SK-N-SH treated with all-trans-retinoic acid at 6 μM for 48 hours (cell line): ENCODE measurements at regions not wholly inside any gene's neighbourhood (a gene's known extent, or its start where the extent isn't known, plus 50 kb on each side); places are given as distances from the start of the nearest gene placed in this dataset.
"Not testable (repeated sequence)": the region's sequence is repeated elsewhere in the genome, so short reads cannot be mapped to it uniquely, and the experiment has no call there.

ENCODE experiments used
- ATAC-seq: fragments of 200-7000 bp; cut with Tn5 transposase; 3 replicates; pipeline ENCODE4 v1.9.1; 2020; ENCODE audit warnings: mild to moderate bottlenecking, moderate library complexity
- ARNTL ChIP-seq: fragments of 450-650 bp; formaldehyde crosslinking; IDR thresholded peaks from 2 replicates; pipeline ENCODE4 v1.5.0; 2020; ENCODE audit warnings: low read depth, mild to moderate bottlenecking, moderate library complexity, borderline replicate concordance
- BACH2 ChIP-seq: fragments of 250-450 bp; sonication (Bioruptor Pico); IDR thresholded peaks from 2 replicates; pipeline ENCODE4 v1.9.0; 2021; ENCODE audit warnings: mild to moderate bottlenecking, borderline replicate concordance
- CSDC2 ChIP-seq: fragments of 250-450 bp; sonication (Bioruptor Pico); IDR thresholded peaks from 2 replicates; pipeline ENCODE4 v1.5.0; 2020; ENCODE audit warnings: mild to moderate bottlenecking, moderate library complexity
- CSRNP3 ChIP-seq: fragments of 250-450 bp; sonication (Bioruptor Pico); IDR thresholded peaks from 2 replicates; pipeline ENCODE4 v1.5.1; 2021; ENCODE audit warnings: mild to moderate bottlenecking, moderate library complexity
- ESRRG ChIP-seq: fragments of 250-450 bp; sonication (Bioruptor Pico); IDR thresholded peaks from 2 replicates; pipeline ENCODE4 v1.6.1; 2021; ENCODE audit warnings: mild to moderate bottlenecking
- GLIS3 ChIP-seq: fragments of 250-450 bp; sonication (Bioruptor Pico); IDR thresholded peaks from 2 replicates; pipeline ENCODE4 v1.5.0; 2020; ENCODE audit warnings: mild to moderate bottlenecking, moderate library complexity
- ISL1 ChIP-seq: fragments of 250-450 bp; sonication (Bioruptor Pico); IDR thresholded peaks from 2 replicates; pipeline ENCODE4 v2.1.2; 2022; ENCODE audit warnings: mild to moderate bottlenecking, moderate library complexity
- OSR1 ChIP-seq: fragments of 250-450 bp; sonication (Bioruptor Pico); IDR thresholded peaks from 2 replicates; pipeline ENCODE4 v1.8.0; 2022; ENCODE audit warnings: moderate library complexity, mild to moderate bottlenecking, inconsistent platforms
- PATZ1 ChIP-seq: fragments of 250-450 bp; sonication (Bioruptor Pico); IDR thresholded peaks from 2 replicates; pipeline ENCODE4 v1.8.0; 2020; ENCODE audit warnings: mild to moderate bottlenecking, moderate library complexity, borderline replicate concordance
- POU6F1 ChIP-seq: fragments of 250-450 bp; sonication (Bioruptor Pico); IDR thresholded peaks from 2 replicates; pipeline ENCODE4 v1.8.0; 2021; ENCODE audit warnings: low read depth, mild to moderate bottlenecking, moderate library complexity, borderline replicate concordance
- PPARA ChIP-seq: fragments of 250-450 bp; sonication (Bioruptor Pico); IDR thresholded peaks from 2 replicates; pipeline ENCODE4 v1.5.0; 2020; ENCODE audit warnings: mild to moderate bottlenecking, borderline replicate concordance
- RARB ChIP-seq: fragments of 250-450 bp; sonication (Bioruptor Pico); IDR thresholded peaks from 2 replicates; pipeline ENCODE4 v1.8.0; 2021; ENCODE audit warnings: mild to moderate bottlenecking, moderate library complexity
- TCF4 ChIP-seq: fragments of 250-450 bp; sonication (Bioruptor Pico); IDR thresholded peaks from 2 replicates; pipeline ENCODE4 v1.8.0; 2021; ENCODE audit warnings: mild to moderate bottlenecking, moderate library complexity, borderline replicate concordance
- TOX ChIP-seq: fragments of 250-450 bp; sonication (Bioruptor Pico); IDR thresholded peaks from 2 replicates; pipeline ENCODE4 v1.8.0; 2021; ENCODE audit warnings: mild to moderate bottlenecking, moderate library complexity, borderline replicate concordance
- TSHZ2 ChIP-seq: fragments of 250-450 bp; sonication (Bioruptor Pico); IDR thresholded peaks from 2 replicates; pipeline ENCODE4 v1.5.0; 2020; ENCODE audit warnings: mild to moderate bottlenecking, moderate library complexity
- ZC3H10 ChIP-seq: fragments of 250-450 bp; sonication (Bioruptor Pico); IDR thresholded peaks from 2 replicates; pipeline ENCODE4 v1.5.1; 2021; ENCODE audit warnings: mild to moderate bottlenecking, moderate library complexity
- ZFP3 ChIP-seq: fragments of 250-450 bp; sonication (Bioruptor Pico); IDR thresholded peaks from 2 replicates; pipeline ENCODE4 v1.5.0; 2020; ENCODE audit warnings: mild to moderate bottlenecking, moderate library complexity
- ZFP30 ChIP-seq: fragments of 450-650 bp; formaldehyde crosslinking; IDR thresholded peaks from 2 replicates; pipeline ENCODE4 v1.5.0; 2022; ENCODE audit warnings: mild to moderate bottlenecking, moderate library complexity
- ZNF565 ChIP-seq: fragments of 450-650 bp; formaldehyde crosslinking; conservative IDR thresholded peaks from 2 replicates; pipeline ENCODE4 v1.5.0; 2020; ENCODE audit warnings: low read depth, mild to moderate bottlenecking, moderate library complexity
- ZNF70 ChIP-seq: fragments of 450-650 bp; formaldehyde crosslinking; IDR thresholded peaks from 2 replicates; pipeline ENCODE4 v1.5.0; 2020; ENCODE audit warnings: mild to moderate bottlenecking, moderate library complexity
- ZNF8 ChIP-seq: fragments of 450-650 bp; formaldehyde crosslinking; IDR thresholded peaks from 2 replicates; pipeline ENCODE4 v1.5.0; 2020; ENCODE audit warnings: mild to moderate bottlenecking, moderate library complexity

- TF ChIP-seq RARB (CRISPR knock-in tag) (no peak), PPARA (CRISPR knock-in tag) (no peak), GLIS3 (CRISPR knock-in tag) (no peak), TOX (CRISPR knock-in tag) (no peak), CSDC2 (CRISPR knock-in tag) (no peak), ISL1 (no peak), OSR1 (CRISPR knock-in tag) (no peak), ZFP3 (no peak), ZNF565 (CRISPR knock-in tag) (no peak), PATZ1 (CRISPR knock-in tag) (no peak), TCF4 (no peak), TSHZ2 (no peak), ESRRG (CRISPR knock-in tag) (no peak), ZC3H10 (CRISPR knock-in tag) (no peak), ZNF70 (CRISPR knock-in tag) (no peak), ARNTL (CRISPR knock-in tag) (no peak)
- ATAC-seq: no peak
These were observed 246.1 kb downstream of the FSIP2 start for GRCh38 chr2:185984670-185985069.

- ATAC-seq: not testable (repeated sequence)
These were observed 250.3 kb downstream of the FSIP2 start for GRCh38 chr2:185988907-185989306.

- TF ChIP-seq ARNTL (CRISPR knock-in tag) (no peak), PPARA (CRISPR knock-in tag) (no peak), TOX (CRISPR knock-in tag) (no peak), GLIS3 (CRISPR knock-in tag) (no peak)
- no peak for ATAC-seq
These were observed 252.4 kb downstream of the FSIP2 start for GRCh38 chr2:185990861-185991525.

GRCh38 chr2:185998562-185999070, 260.0 kb downstream of the FSIP2 start:
- no peak for TF ChIP-seq PPARA (CRISPR knock-in tag)
- no peak for TF ChIP-seq ZNF70 (CRISPR knock-in tag)
- TF ChIP-seq BACH2 (CRISPR knock-in tag): no peak
- TF ChIP-seq ZFP30 (CRISPR knock-in tag): no peak
- TF ChIP-seq ZNF565 (CRISPR knock-in tag): no peak
- no peak for TF ChIP-seq ISL1
- TF ChIP-seq CSDC2 (CRISPR knock-in tag): no peak
- no peak for TF ChIP-seq CSRNP3 (CRISPR knock-in tag)
- no peak for TF ChIP-seq POU6F1 (CRISPR knock-in tag)
- TF ChIP-seq TSHZ2: no peak
- TF ChIP-seq ZFP3: no peak
- TF ChIP-seq ZC3H10 (CRISPR knock-in tag): no peak
- no peak for TF ChIP-seq ZNF8 (CRISPR knock-in tag)
- TF ChIP-seq GLIS3 (CRISPR knock-in tag): no peak
- TF ChIP-seq TCF4: no peak
- ATAC-seq: no peak
